NB4 (cell line): ENCODE measurements at regions not wholly inside any gene's neighbourhood (a gene's known extent, or its start where the extent isn't known, plus 50 kb on each side); places are given as distances from the start of the nearest gene placed in this dataset.

ENCODE experiments used
- MYC ChIP-seq: IDR thresholded peaks from 2 replicates; pipeline ENCODE4 v1.6.1; 2011; ENCODE audit warnings: low read depth, low read length
- POLR2A ChIP-seq: IDR thresholded peaks from 2 replicates; pipeline ENCODE4 v1.6.1; 2011; ENCODE audit warnings: mild to moderate bottlenecking; ENCODE audit not compliant: insufficient read length; ENCODE audit errors: extremely low read depth
- TF ChIP-seq, protein P1 (sequence below): IDR thresholded peaks from one replicate; pipeline ENCODE4 v1.5.1; 2012; ENCODE audit warnings: low read depth, low read length

DNA sequence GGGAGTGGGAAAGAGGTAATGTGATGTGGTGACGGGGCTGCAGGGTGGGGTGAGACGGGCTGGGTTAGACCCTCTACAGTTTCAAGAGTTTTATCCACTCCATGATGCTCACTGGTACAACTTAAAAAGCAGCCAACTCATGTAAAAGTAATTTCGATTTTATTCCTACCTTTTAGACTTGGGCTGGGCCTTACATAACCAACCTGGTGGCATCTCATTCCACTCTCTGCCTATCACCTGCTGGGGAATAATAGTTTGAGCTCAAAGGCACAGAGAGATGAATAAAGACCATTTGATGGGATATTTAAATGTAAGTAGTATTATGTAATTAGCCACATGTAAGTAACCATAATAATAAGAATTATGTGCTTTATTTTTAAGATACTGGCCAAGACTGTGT is 366.0 kb upstream of the RNF32 start:
- TF ChIP-seq, protein P1, sequence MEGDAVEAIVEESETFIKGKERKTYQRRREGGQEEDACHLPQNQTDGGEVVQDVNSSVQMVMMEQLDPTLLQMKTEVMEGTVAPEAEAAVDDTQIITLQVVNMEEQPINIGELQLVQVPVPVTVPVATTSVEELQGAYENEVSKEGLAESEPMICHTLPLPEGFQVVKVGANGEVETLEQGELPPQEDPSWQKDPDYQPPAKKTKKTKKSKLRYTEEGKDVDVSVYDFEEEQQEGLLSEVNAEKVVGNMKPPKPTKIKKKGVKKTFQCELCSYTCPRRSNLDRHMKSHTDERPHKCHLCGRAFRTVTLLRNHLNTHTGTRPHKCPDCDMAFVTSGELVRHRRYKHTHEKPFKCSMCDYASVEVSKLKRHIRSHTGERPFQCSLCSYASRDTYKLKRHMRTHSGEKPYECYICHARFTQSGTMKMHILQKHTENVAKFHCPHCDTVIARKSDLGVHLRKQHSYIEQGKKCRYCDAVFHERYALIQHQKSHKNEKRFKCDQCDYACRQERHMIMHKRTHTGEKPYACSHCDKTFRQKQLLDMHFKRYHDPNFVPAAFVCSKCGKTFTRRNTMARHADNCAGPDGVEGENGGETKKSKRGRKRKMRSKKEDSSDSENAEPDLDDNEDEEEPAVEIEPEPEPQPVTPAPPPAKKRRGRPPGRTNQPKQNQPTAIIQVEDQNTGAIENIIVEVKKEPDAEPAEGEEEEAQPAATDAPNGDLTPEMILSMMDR, result no peak
- TF ChIP-seq POLR2A (no peak), MYC (no peak)
